Stimulated activated CD4-positive, alpha-beta T cell treated with anti-CD3 and anti-CD28 coated beads, Interleukin-4, amount 100 ng/mL, for 4 hours (primary cell): ENCODE measurements at regions not wholly inside any gene's neighbourhood (a gene's known extent, or its start where the extent isn't known, plus 50 kb on each side); places are given as distances from the start of the nearest gene placed in this dataset.

Experiments
- DNase-seq, 2 experiments: peaks; one replicate each; pipeline ENCODE4 v3.0.0-alpha.2; 2020

- DNase-seq = no peak
Measured at GRCh38 chr13:104320446-104320845, 1254.2 kb upstream of the SLC10A2 start.

GRCh38 chr13:104318121-104318520, 1251.9 kb upstream of the SLC10A2 start:
- no peak for DNase-seq

- no peak for DNase-seq
Measured at GRCh38 chr13:104315606-104316005, 1249.4 kb upstream of the SLC10A2 start.

- no peak for DNase-seq
Measured at GRCh38 chr13:104314926-104315535, 1248.8 kb upstream of the SLC10A2 start.

GRCh38 chr13:104314321-104314720, 1248.1 kb upstream of the SLC10A2 start:
- no peak for DNase-seq

GRCh38 chr13:104310861-104311260, 1244.6 kb upstream of the SLC10A2 start:
- DNase-seq = no peak

- no peak for DNase-seq
Measured at GRCh38 chr13:104309431-104309830, 1243.2 kb upstream of the SLC10A2 start.

GRCh38 chr13:104301171-104301975, 1235.2 kb upstream of the SLC10A2 start:
- no peak for DNase-seq

GRCh38 chr13:104297075-104297474, 1230.9 kb upstream of the SLC10A2 start:
- DNase-seq = no peak

- DNase-seq = no peak
Measured at GRCh38 chr13:104296286-104296685, 1230.1 kb upstream of the SLC10A2 start.

- DNase-seq = no peak
Measured at GRCh38 chr13:104295537-104295936, 1229.3 kb upstream of the SLC10A2 start.

GRCh38 chr13:104289400-104289799, 1223.2 kb upstream of the SLC10A2 start:
- DNase-seq = no peak

GRCh38 chr13:104288496-104288895, 1222.3 kb upstream of the SLC10A2 start:
- DNase-seq = no peak

GRCh38 chr13:104286566-104287290, 1220.5 kb upstream of the SLC10A2 start:
- no peak for DNase-seq

- DNase-seq = no peak
Measured at GRCh38 chr13:104281910-104282309, 1215.7 kb upstream of the SLC10A2 start.

- no peak for DNase-seq
Measured at GRCh38 chr13:104270731-104271130, 1204.5 kb upstream of the SLC10A2 start.

- no peak for DNase-seq
Measured at GRCh38 chr13:104267206-104267811, 1201.1 kb upstream of the SLC10A2 start.

- no peak for DNase-seq
Measured at GRCh38 chr13:104256701-104257100, 1190.5 kb upstream of the SLC10A2 start.

- DNase-seq = no peak
Measured at GRCh38 chr13:104253063-104253680, 1187.0 kb upstream of the SLC10A2 start.

- no peak for DNase-seq
Measured at GRCh38 chr13:104251931-104252330, 1185.7 kb upstream of the SLC10A2 start.

- no peak for DNase-seq
Measured at GRCh38 chr13:104246955-104247354, 1180.7 kb upstream of the SLC10A2 start.

GRCh38 chr13:104206450-104207044, 1140.3 kb upstream of the SLC10A2 start:
- no peak for DNase-seq

GRCh38 chr13:104204177-104204576, 1138.0 kb upstream of the SLC10A2 start:
- no peak for DNase-seq
